Glutamatergic neuron (in vitro differentiated cells): ENCODE measurements at regions not wholly inside any gene's neighbourhood (a gene's known extent, or its start where the extent isn't known, plus 50 kb on each side); places are given as distances from the start of the nearest gene placed in this dataset.

Source experiments
- DNase-seq: peaks from one replicate; pipeline ENCODE4 v3.0.0; 2022
- H3K27ac Mint-ChIP-seq: one replicate; pipeline ENCODE4 v1.8.0; 2020; ENCODE audit warnings: mild to moderate bottlenecking, mixed read lengths, inconsistent platforms; ENCODE audit not compliant: unreplicated experiment
- H3K27me3 Mint-ChIP-seq: one replicate; pipeline ENCODE4 v1.8.0; 2020; ENCODE audit warnings: mild to moderate bottlenecking, moderate library complexity, mixed read lengths, inconsistent platforms; ENCODE audit not compliant: unreplicated experiment
- H3K36me3 Mint-ChIP-seq: one replicate; pipeline ENCODE4 v1.8.0; 2020; ENCODE audit warnings: mild to moderate bottlenecking, mixed read lengths, inconsistent platforms; ENCODE audit not compliant: unreplicated experiment
- H3K4me1 Mint-ChIP-seq: one replicate; pipeline ENCODE4 v1.8.0; 2020; ENCODE audit warnings: mild to moderate bottlenecking, low read depth, mixed read lengths, inconsistent platforms; ENCODE audit not compliant: unreplicated experiment
- H3K4me3 Mint-ChIP-seq: one replicate; pipeline ENCODE4 v1.8.0; 2020; ENCODE audit warnings: mild to moderate bottlenecking, mixed read lengths, inconsistent platforms; ENCODE audit not compliant: unreplicated experiment
- H3K9me3 Mint-ChIP-seq: one replicate; pipeline ENCODE4 v1.8.0; 2020; ENCODE audit warnings: mild to moderate bottlenecking, moderate library complexity, mixed read lengths, inconsistent platforms; ENCODE audit not compliant: unreplicated experiment
- TF ChIP-seq, protein P1 (sequence below): fragments of 200-600 bp; sonication (generic); IDR thresholded peaks from one replicate; pipeline ENCODE4 v1.5.0; 2021; ENCODE audit not compliant: partially characterized antibody, unreplicated experiment

DNA sequence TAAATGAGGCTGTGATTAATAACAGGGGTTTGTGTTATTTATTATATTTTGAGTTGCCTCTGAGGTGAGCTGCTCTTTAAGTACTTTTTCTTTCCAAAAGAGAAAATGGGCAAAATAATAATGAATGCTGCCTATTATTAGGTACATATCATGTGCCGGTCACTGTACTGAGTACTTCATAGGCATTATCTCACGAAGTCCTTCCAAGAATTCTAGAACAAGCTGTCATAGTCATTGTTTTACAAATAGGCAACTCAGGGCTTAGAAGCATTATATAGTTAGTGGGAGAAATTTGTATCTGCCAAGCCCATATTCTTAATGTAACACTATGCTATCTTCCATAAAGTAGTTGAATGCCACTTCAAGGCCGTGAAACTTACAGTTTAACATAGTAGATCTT lies 628.7 kb downstream of the CCDC171 start:
- no peak for DNase-seq
- H3K27ac Mint-ChIP-seq: no peak overlapping the region
- H3K9me3 Mint-ChIP-seq: peaks cover 4% of the 10 kb centered on the region
- TF ChIP-seq, protein P1, sequence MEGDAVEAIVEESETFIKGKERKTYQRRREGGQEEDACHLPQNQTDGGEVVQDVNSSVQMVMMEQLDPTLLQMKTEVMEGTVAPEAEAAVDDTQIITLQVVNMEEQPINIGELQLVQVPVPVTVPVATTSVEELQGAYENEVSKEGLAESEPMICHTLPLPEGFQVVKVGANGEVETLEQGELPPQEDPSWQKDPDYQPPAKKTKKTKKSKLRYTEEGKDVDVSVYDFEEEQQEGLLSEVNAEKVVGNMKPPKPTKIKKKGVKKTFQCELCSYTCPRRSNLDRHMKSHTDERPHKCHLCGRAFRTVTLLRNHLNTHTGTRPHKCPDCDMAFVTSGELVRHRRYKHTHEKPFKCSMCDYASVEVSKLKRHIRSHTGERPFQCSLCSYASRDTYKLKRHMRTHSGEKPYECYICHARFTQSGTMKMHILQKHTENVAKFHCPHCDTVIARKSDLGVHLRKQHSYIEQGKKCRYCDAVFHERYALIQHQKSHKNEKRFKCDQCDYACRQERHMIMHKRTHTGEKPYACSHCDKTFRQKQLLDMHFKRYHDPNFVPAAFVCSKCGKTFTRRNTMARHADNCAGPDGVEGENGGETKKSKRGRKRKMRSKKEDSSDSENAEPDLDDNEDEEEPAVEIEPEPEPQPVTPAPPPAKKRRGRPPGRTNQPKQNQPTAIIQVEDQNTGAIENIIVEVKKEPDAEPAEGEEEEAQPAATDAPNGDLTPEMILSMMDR: no peak
- no peaks in the 10 kb centered on the region for H3K36me3 Mint-ChIP-seq
- no peak overlapping the region for H3K4me3 Mint-ChIP-seq
- peaks cover 6% of the 10 kb centered on the region for H3K4me1 Mint-ChIP-seq
- H3K27me3 Mint-ChIP-seq: peaks cover 1% of the 10 kb centered on the region

DNA sequence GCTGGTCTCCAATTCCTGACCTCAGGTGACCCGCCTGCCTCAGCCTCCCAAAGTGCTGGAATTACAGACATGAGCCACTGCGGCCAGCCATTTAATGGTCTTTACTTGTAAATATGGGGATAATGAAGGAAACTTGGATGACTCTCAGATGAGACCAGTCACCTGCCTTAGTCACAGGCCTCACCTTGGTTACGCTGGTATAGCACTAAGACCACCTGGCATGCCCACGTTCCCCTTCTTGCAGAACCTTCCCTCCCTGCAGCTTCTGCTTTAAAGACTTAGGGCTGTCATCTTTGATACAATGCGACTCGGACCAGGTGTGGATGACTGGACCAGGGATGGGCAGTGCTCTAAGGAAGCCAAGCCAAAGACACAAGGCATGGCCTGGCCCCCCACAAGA lies 629.9 kb downstream of the CCDC171 start:
- no peak overlapping the region for H3K27ac Mint-ChIP-seq
- DNase-seq: no peak
- peaks cover 6% of the 10 kb centered on the region for H3K4me1 Mint-ChIP-seq
- H3K9me3 Mint-ChIP-seq: peaks cover 4% of the 10 kb centered on the region
- no peaks in the 10 kb centered on the region for H3K36me3 Mint-ChIP-seq
- TF ChIP-seq, protein P1: no peak
- peaks cover 1% of the 10 kb centered on the region for H3K27me3 Mint-ChIP-seq
- H3K4me3 Mint-ChIP-seq: no peak overlapping the region

DNA sequence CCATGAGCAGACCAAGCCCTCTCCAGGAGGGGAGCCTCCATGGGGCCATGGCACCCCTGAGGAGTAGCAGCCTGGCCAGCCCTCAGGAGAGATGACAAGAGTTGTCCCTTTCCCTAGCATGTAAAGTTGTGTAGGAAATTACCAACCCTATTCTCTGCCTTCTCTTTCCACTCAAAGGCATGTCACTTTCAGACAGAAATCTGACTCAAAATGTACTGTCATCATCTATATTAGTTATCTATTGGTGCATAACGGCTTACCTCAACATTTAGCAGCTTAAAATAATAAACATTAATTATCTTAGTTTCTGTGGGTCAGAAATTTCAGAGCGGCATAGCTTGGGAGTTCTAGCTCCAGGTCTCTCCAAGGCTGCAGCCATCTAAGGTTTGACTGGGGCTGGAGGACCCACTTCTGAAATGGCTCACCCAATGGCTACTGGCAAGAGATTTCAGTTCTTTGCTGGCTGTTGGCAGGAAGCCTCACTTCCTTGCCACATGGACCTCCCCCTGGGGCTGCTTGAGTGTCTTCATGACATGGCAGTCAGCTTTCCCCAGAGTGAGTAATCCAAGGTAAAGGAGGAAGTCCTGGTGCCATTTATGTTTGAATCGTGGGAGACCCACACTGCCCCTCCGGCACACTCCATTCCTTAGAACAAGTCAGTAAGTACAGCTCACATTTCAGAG lies 632.3 kb downstream of the CCDC171 start:
- TF ChIP-seq, protein P1: no peak
- Mint-ChIP-seq H3K4me3 (no peak overlapping the region), H3K4me1 (no peaks in the 10 kb centered on the region), H3K27ac (no peak overlapping the region), H3K36me3 (peaks cover 13% of the 10 kb centered on the region), H3K27me3 (no peaks in the 10 kb centered on the region), H3K9me3 (peaks cover 2% of the 10 kb centered on the region)
- no peak for DNase-seq

DNA sequence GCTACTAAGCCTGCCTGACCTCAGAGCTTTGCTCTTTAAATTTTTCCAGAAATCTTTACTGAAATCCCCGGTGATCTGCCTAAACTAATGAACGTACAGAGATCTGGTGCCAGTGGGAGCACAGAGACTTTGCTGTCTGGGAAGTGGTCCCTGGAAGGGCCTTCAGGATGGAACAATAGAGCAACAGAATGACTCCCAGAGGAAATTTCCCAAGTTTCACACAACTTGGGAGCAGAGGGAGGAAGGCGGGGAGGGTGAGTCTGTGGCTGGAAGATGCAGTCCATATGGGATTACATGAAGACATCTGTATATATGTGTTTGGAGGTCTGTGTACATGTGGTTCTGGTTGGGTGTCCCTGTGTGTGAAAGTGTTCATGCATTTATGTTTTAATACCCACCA lies 638.3 kb downstream of the CCDC171 start:
- TF ChIP-seq, protein P1: no peak
- peak overlapping the region; percentile 32 for H3K4me3 Mint-ChIP-seq
- peaks cover 9% of the 10 kb centered on the region for H3K9me3 Mint-ChIP-seq
- H3K27ac Mint-ChIP-seq: no peak overlapping the region
- peaks cover 29% of the 10 kb centered on the region for H3K4me1 Mint-ChIP-seq
- H3K27me3 Mint-ChIP-seq: no peaks in the 10 kb centered on the region
- DNase-seq: no peak
- peaks cover 13% of the 10 kb centered on the region for H3K36me3 Mint-ChIP-seq

DNA sequence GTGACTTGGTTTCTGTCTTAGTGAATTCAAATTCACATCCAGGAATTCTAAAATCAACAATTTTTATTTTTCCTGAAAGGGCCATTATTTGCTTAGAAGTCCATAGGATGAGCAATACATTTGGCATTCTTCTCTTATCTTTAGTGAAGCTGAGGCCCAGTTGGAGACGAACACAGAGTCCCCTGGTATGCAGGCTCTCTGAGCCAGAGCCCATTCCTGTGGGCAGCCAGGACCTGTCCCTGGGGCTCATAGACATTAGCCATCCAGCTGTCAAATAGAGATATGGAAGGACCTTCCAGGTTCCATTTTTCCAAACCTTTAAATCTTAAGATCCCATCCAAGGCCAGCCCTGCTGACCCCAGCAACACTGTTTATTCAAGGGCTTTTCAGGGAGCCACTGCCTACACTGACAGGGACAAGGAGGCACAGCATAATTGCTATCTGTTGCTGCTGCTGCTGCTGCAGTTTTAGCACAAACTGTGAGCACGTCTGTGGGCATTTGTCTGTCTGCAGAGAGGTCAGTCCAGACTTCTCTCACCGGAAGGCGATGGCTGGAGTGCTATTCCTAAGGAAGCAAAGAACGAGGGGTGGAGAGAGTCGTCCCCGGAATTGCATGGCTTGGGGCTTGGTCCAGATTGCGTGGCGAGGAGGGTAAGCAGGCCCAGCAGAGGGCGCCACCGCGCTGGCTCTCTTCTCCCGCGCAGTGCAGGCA lies 639.0 kb downstream of the CCDC171 start:
- TF ChIP-seq, protein P1: peak; percentile 89
- H3K4me1 Mint-ChIP-seq: peaks cover 29% of the 10 kb centered on the region
- H3K27ac Mint-ChIP-seq: peak overlapping the region; percentile 31
- peaks cover 13% of the 10 kb centered on the region for H3K36me3 Mint-ChIP-seq
- peak; percentile 93 for DNase-seq
- peaks cover 9% of the 10 kb centered on the region for H3K9me3 Mint-ChIP-seq
- no peaks in the 10 kb centered on the region for H3K27me3 Mint-ChIP-seq
- H3K4me3 Mint-ChIP-seq: peak overlapping the region; percentile 22
